HCT116 (cell line): ENCODE measurements at regions not wholly inside any gene's neighbourhood (a gene's known extent, or its start where the extent isn't known, plus 50 kb on each side); places are given as distances from the start of the nearest gene placed in this dataset.

Source experiments
- ATF3 ChIP-seq: IDR thresholded peaks from 2 replicates; pipeline ENCODE4 v1.6.1; 2012
- CEBPB ChIP-seq: IDR thresholded peaks from 2 replicates; pipeline ENCODE4 v1.6.1; 2012; ENCODE audit warnings: low read depth
- CTCF ChIP-seq, 3 experiments: fragments of 200-600 bp in 1 of 3; sonication (generic) in 1 of 3; IDR thresholded peaks in 2 of 3; conservative IDR thresholded peaks in 1 of 3; 2 replicates each; pipeline ENCODE4 v1.5.1; 2012 to 2017; ENCODE audit warnings: low read depth in 2 of 3, low read length in 2 of 3, antibody characterized with exemption in 1 of 3, borderline replicate concordance in 1 of 3, control low read depth in 1 of 3, mild to moderate bottlenecking in 1 of 3, mixed read lengths in 1 of 3, mixed run types in 1 of 3, moderate library complexity in 1 of 3; ENCODE audit not compliant: insufficient read depth in 1 of 3
- EGR1 ChIP-seq: IDR thresholded peaks from 2 replicates; pipeline ENCODE4 v1.6.1; 2012; ENCODE audit warnings: low read depth
- EZH2phosphoT487 ChIP-seq: fragments of 200-600 bp; IDR thresholded peaks from 2 replicates; pipeline ENCODE4 v1.6.1; 2018; ENCODE audit warnings: antibody characterized with exemption, borderline replicate concordance
- FOSL1 ChIP-seq: IDR thresholded peaks from 2 replicates; pipeline ENCODE4 v1.6.1; 2012; ENCODE audit warnings: low read depth
- POLR2AphosphoS5 ChIP-seq: IDR thresholded peaks from 2 replicates; pipeline ENCODE4 v1.6.1; 2011; ENCODE audit warnings: mild to moderate bottlenecking, low read depth, low read length, moderate library complexity
- SIN3A ChIP-seq: IDR thresholded peaks from 2 replicates; pipeline ENCODE4 v1.6.1; 2012; ENCODE audit warnings: low read depth

GRCh38 chr22:26781596-26781995, 124.2 kb downstream of the MIAT start:
- no peak for TF ChIP-seq FOSL1
- TF ChIP-seq CEBPB, result no peak
- no peak for TF ChIP-seq ATF3
- TF ChIP-seq POLR2AphosphoS5, result no peak
- TF ChIP-seq EZH2phosphoT487, result no peak
- TF ChIP-seq CTCF (IDR thresholded peaks at IDR 0.05 in 2 of 3, conservative IDR thresholded peaks at IDR 0.05 in 1 of 3; ENCODE audit: borderline replicate concordance in 1 of 3, insufficient read depth in 1 of 3, low read depth in 2 of 3, low read length in 2 of 3), result no peak
- no peak for TF ChIP-seq SIN3A
- no peak for TF ChIP-seq EGR1
